HEK293 (cell line): ENCODE measurements at regions not wholly inside any gene's neighbourhood (a gene's known extent, or its start where the extent isn't known, plus 50 kb on each side); places are given as distances from the start of the nearest gene placed in this dataset.

Experiments
- CTCF ChIP-seq: fragments of 450-650 bp; formaldehyde crosslinking; IDR thresholded peaks from 2 replicates; pipeline ENCODE4 v1.5.1; 2016; ENCODE audit warnings: missing biosample characterization, missing genetic modification characterization
- ZNF140 ChIP-seq: fragments of 450-650 bp; formaldehyde crosslinking; IDR thresholded peaks from 2 replicates; pipeline ENCODE4 v1.5.1; 2016; ENCODE audit warnings: missing biosample characterization, missing genetic modification characterization

- TF ChIP-seq ZNF140 = no peak
- TF ChIP-seq CTCF (tag by site-specific recombination) = no peak
Observed at GRCh38 chr5:57940236-57940635, 457.6 kb upstream of the ACTBL2 start.
